HepG2 (cell line): ENCODE measurements at regions not wholly inside any gene's neighbourhood (a gene's known extent, or its start where the extent isn't known, plus 50 kb on each side); places are given as distances from the start of the nearest gene placed in this dataset.
"Not testable (repeated sequence)": the region's sequence is repeated elsewhere in the genome, so short reads cannot be mapped to it uniquely, and the experiment has no call there.

Experiments used
- CTCF ChIP-seq: sonication (generic); formaldehyde crosslinking; IDR thresholded peaks from 2 replicates; pipeline ENCODE4 v1.5.0; 2020; ENCODE audit warnings: mild to moderate bottlenecking, missing genetic modification reagents, moderate library complexity
- JUN ChIP-seq: sonication (generic); formaldehyde crosslinking; IDR thresholded peaks from 2 replicates; pipeline ENCODE4 v1.4.0; 2020; ENCODE audit warnings: mild to moderate bottlenecking, missing genetic modification reagents
- NR2C2 ChIP-seq: sonication (generic); formaldehyde crosslinking; IDR thresholded peaks from 2 replicates; pipeline ENCODE4 v1.4.0; 2020; ENCODE audit warnings: missing genetic modification reagents, mild to moderate bottlenecking, moderate library complexity, borderline replicate concordance
- POLR2A ChIP-seq, 2 experiments: IDR thresholded peaks; 2 replicates each; pipeline ENCODE4 v1.6.1; 2011; ENCODE audit warnings: low read depth in 2 of 2, low read length in 2 of 2, mild to moderate bottlenecking in 1 of 2, moderate library complexity in 1 of 2; ENCODE audit not compliant: insufficient read depth in 1 of 2
- POLR2AphosphoS2 ChIP-seq: IDR thresholded peaks from 2 replicates; pipeline ENCODE4 v1.6.1; 2011; ENCODE audit warnings: low read depth, low read length, improper control_type of control experiment
- POLR2AphosphoS5 ChIP-seq: IDR thresholded peaks from 2 replicates; pipeline ENCODE4 v1.6.1; 2012; ENCODE audit warnings: low read depth, low read length
- PTBP1 ChIP-seq: fragments of 200-400 bp; formaldehyde crosslinking; IDR thresholded peaks from 2 replicates; pipeline ENCODE4 v1.6.1; 2018; ENCODE audit warnings: low read length, low read depth; ENCODE audit not compliant: poor library complexity, severe bottlenecking
- U2AF2 ChIP-seq: fragments of 200-400 bp; formaldehyde crosslinking; IDR thresholded peaks from 2 replicates; pipeline ENCODE4 v1.6.1; 2017; ENCODE audit warnings: low read depth, mild to moderate bottlenecking, low read length

GRCh38 chr2:12569510-12569909 lies 147.2 kb upstream of the TRIB2 start:
- TF ChIP-seq POLR2AphosphoS5; JUN; PTBP1; NR2C2; U2AF2; CTCF (CRISPR knock-in tag); POLR2AphosphoS2; POLR2A (IDR thresholded peaks at IDR 0.05; ENCODE audit: insufficient read depth in 1 of 2, low read depth in 2 of 2, low read length in 2 of 2): not testable (repeated sequence)
